GDM1 (cell line): ENCODE measurements at regions not wholly inside any gene's neighbourhood (a gene's known extent, or its start where the extent isn't known, plus 50 kb on each side); places are given as distances from the start of the nearest gene placed in this dataset.
A peak's percentile ranks its signal among the peaks of the same experiment; 100 is the strongest.

ENCODE experiments used
- DNase-seq: peaks from one replicate; lab custom pipeline; 2025; lab: John Stamatoyannopoulos, UW

GRCh38 chr2:59074071-59074470, 832.9 kb upstream of the FANCL start:
- DNase-seq = no peak

- DNase-seq = no peak
Observed at GRCh38 chr2:59073286-59073685, 832.2 kb upstream of the FANCL start.

GRCh38 chr2:59068255-59068654, 827.1 kb upstream of the FANCL start:
- DNase-seq = no peak

- DNase-seq = no peak
Observed at GRCh38 chr2:59066787-59067399, 825.8 kb upstream of the FANCL start.

GRCh38 chr2:59047373-59047995, 806.4 kb upstream of the FANCL start:
- DNase-seq = no peak

GRCh38 chr2:59046401-59047372, 805.6 kb upstream of the FANCL start:
- DNase-seq = no peak

GRCh38 chr2:59044736-59045135, 803.6 kb upstream of the FANCL start:
- DNase-seq = no peak

GRCh38 chr2:59041139-59041538, 800.0 kb upstream of the FANCL start:
- no peak for DNase-seq

GRCh38 chr2:59034837-59035236, 793.7 kb upstream of the FANCL start:
- no peak for DNase-seq

- no peak for DNase-seq
Observed at GRCh38 chr2:59034106-59034505, 793.0 kb upstream of the FANCL start.

- DNase-seq = no peak
Observed at GRCh38 chr2:59033661-59034060, 792.5 kb upstream of the FANCL start.

GRCh38 chr2:59032499-59032898, 791.4 kb upstream of the FANCL start:
- DNase-seq = no peak

GRCh38 chr2:59029058-59029457, 787.9 kb upstream of the FANCL start:
- no peak for DNase-seq

- no peak for DNase-seq
Observed at GRCh38 chr2:59027320-59027719, 786.2 kb upstream of the FANCL start.

- peak; percentile 30 for DNase-seq
Observed at GRCh38 chr2:59025157-59025757, 784.1 kb upstream of the FANCL start.

GRCh38 chr2:59021786-59022185, 780.7 kb upstream of the FANCL start:
- no peak for DNase-seq

GRCh38 chr2:59019566-59020159, 778.5 kb upstream of the FANCL start:
- DNase-seq = no peak

GRCh38 chr2:59018737-59019136, 777.6 kb upstream of the FANCL start:
- no peak for DNase-seq

GRCh38 chr2:59015027-59015426, 773.9 kb upstream of the FANCL start:
- no peak for DNase-seq

- no peak for DNase-seq
Observed at GRCh38 chr2:59012971-59013370, 771.8 kb upstream of the FANCL start.

- DNase-seq = no peak
Observed at GRCh38 chr2:59012234-59012633, 771.1 kb upstream of the FANCL start.

- DNase-seq = no peak
Observed at GRCh38 chr2:59008950-59009349, 767.8 kb upstream of the FANCL start.
